ENCODE measurements at regions not wholly inside any gene's neighbourhood (a gene's known extent, or its start where the extent isn't known, plus 50 kb on each side); places are given as distances from the start of the nearest gene placed in this dataset.

DNA sequence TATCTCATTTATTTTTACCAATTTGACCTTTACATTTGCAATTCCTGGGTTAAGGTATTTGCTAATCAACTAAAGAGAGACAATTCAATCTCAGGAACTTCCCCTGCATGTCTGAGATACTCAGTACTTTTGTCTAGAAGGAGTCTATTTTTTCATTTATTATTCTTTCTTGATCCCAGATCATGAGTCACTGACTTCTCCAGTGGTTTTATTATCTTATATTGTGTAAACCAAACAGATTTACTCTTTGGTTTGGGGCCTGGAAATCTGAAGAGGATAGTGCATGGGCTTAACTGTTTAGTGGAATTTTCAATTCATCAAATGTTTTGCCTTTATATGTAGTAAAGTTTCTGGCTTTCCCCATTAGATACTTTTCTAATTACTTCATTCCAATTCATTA lies 185.4 kb downstream of the ALG10B start:
- Histone ChIP-seq H3K4me2 (ENCODE audit: low read length) (no peak overlapping the region), H3K4me1 (ENCODE audit: insufficient read depth, low read length, severe bottlenecking) (no peaks in the 10 kb centered on the region)

DNA sequence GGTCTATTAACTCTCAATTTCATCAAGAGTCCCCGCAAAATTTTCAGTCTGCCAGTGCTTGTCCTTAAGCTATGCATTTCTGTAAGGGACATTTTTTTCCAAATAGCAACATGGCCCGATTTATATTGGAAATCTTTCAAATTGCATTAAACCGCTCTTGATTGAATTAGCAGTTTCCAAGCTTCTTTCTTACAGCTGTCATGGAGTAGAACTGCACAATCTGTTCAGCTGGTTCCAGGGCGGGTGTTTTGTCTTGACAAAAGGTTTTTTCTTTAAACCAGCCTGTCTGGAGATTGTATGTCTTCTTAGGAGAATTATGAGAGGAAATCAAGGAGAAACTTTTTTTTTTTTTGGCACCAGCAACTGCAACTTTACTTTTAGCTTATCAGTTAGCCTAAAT lies 185.8 kb downstream of the ALG10B start:
- Histone ChIP-seq H3K9me2 (ENCODE audit: low read depth, low read length) (no peaks in the 10 kb centered on the region), H3K79me2 (ENCODE audit: insufficient read depth, low read length) (no peaks in the 10 kb centered on the region), H3K9ac (ENCODE audit: low read length) (no peak overlapping the region), H3K4me2 (ENCODE audit: low read length) (no peak overlapping the region), H3K27ac (ENCODE audit: low read depth, low read length, poor library complexity, severe bottlenecking) (no peak overlapping the region), H3K9me3 (ENCODE audit: low read length) (0 out of 2 replicates have a peak, but pooled peaks cover 3% of the 10 kb centered on the region), H3K36me3 (ENCODE audit: insufficient read depth, low read length) (no peaks in the 10 kb centered on the region), H4K20me1 (ENCODE audit: insufficient read depth, low read length) (no peaks in the 10 kb centered on the region), H2AFZ (ENCODE audit: low read length) (no peak overlapping the region), H3F3A (ENCODE audit: insufficient read depth, low read length) (no peaks in the 10 kb centered on the region), H3K4me3 (ENCODE audit: low read depth, low read length, poor library complexity, severe bottlenecking) (no peak overlapping the region), H3K27me3 (ENCODE audit: insufficient read depth, low read length) (no peaks in the 10 kb centered on the region), H3K4me1 (ENCODE audit: insufficient read depth, low read length, severe bottlenecking) (no peaks in the 10 kb centered on the region)
- TF ChIP-seq EZH2 (IDR thresholded peaks at IDR 0.05; ENCODE audit: borderline replicate concordance, low read length) (no peak), CTCF (IDR thresholded peaks at IDR 0.05; ENCODE audit: low read length) (no peak)

More for the DNA sequence above, 185.4 kb downstream of the ALG10B start:
- no peak for TF ChIP-seq CTCF (IDR thresholded peaks at IDR 0.05; ENCODE audit: low read length)
- no peak for TF ChIP-seq EZH2 (IDR thresholded peaks at IDR 0.05; ENCODE audit: borderline replicate concordance, low read length)
- no peaks in the 10 kb centered on the region for H3K79me2 ChIP-seq (ENCODE audit: insufficient read depth, low read length)
- no peaks in the 10 kb centered on the region for H3K9me2 ChIP-seq (ENCODE audit: low read depth, low read length)
- no peaks in the 10 kb centered on the region for H3K36me3 ChIP-seq (ENCODE audit: insufficient read depth, low read length)
- H3K27me3 ChIP-seq (ENCODE audit: insufficient read depth, low read length), result no peaks in the 10 kb centered on the region
- no peak overlapping the region for H3K27ac ChIP-seq (ENCODE audit: low read depth, low read length, poor library complexity, severe bottlenecking)
- no peaks in the 10 kb centered on the region for H4K20me1 ChIP-seq (ENCODE audit: insufficient read depth, low read length)
- no peak overlapping the region for H3K4me3 ChIP-seq (ENCODE audit: low read depth, low read length, poor library complexity, severe bottlenecking)
- no peaks in the 10 kb centered on the region for H3F3A ChIP-seq (ENCODE audit: insufficient read depth, low read length)
- no peak overlapping the region for H2AFZ ChIP-seq (ENCODE audit: low read length)
- no peak overlapping the region for H3K9ac ChIP-seq (ENCODE audit: low read length)
- H3K9me3 ChIP-seq (ENCODE audit: low read length), result 0 out of 2 replicates have a peak, but pooled peaks cover 3% of the 10 kb centered on the region

DNA sequence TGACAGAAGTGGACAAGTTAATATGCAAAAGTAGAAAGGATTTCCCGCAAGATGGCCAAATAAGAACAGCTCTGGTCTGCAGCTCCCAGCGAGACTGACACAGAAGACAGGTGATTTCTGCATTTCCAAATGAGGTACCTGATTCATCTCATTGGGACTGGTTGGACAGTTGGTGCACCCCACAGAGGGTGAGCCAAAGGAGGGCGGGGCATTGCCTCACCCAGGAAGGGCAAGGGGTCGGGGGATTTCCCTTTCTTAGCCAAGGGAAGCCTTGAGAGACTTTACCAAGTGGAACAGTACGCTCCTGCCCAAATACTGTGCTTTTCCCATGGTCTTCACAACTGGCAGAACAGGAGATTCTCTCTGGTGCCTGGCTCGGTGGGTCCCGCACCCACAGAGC lies 191.3 kb downstream of the ALG10B start:
- Histone ChIP-seq H3K9me3 (ENCODE audit: low read length) (no peaks in the 10 kb centered on the region), H3K27ac (ENCODE audit: low read depth, low read length, poor library complexity, severe bottlenecking) (no peak overlapping the region), H3F3A (ENCODE audit: insufficient read depth, low read length) (no peaks in the 10 kb centered on the region), H3K9me2 (ENCODE audit: low read depth, low read length) (no peaks in the 10 kb centered on the region), H3K4me2 (ENCODE audit: low read length) (no peak overlapping the region), H3K4me3 (ENCODE audit: low read depth, low read length, poor library complexity, severe bottlenecking) (no peak overlapping the region), H3K79me2 (ENCODE audit: insufficient read depth, low read length) (no peaks in the 10 kb centered on the region), H3K9ac (ENCODE audit: low read length) (no peak overlapping the region), H3K27me3 (ENCODE audit: insufficient read depth, low read length) (no peaks in the 10 kb centered on the region), H4K20me1 (ENCODE audit: insufficient read depth, low read length) (no peaks in the 10 kb centered on the region), H3K36me3 (ENCODE audit: insufficient read depth, low read length) (no peaks in the 10 kb centered on the region), H2AFZ (ENCODE audit: low read length) (no peak overlapping the region), H3K4me1 (ENCODE audit: insufficient read depth, low read length, severe bottlenecking) (no peaks in the 10 kb centered on the region)
- TF ChIP-seq CTCF (IDR thresholded peaks at IDR 0.05; ENCODE audit: low read length), result no peak
- TF ChIP-seq EZH2 (IDR thresholded peaks at IDR 0.05; ENCODE audit: borderline replicate concordance, low read length), result no peak

Data from OCI-LY1 (cell line).